ENCODE measurements at regions not wholly inside any gene's neighbourhood (a gene's known extent, or its start where the extent isn't known, plus 50 kb on each side); places are given as distances from the start of the nearest gene placed in this dataset.

DNA sequence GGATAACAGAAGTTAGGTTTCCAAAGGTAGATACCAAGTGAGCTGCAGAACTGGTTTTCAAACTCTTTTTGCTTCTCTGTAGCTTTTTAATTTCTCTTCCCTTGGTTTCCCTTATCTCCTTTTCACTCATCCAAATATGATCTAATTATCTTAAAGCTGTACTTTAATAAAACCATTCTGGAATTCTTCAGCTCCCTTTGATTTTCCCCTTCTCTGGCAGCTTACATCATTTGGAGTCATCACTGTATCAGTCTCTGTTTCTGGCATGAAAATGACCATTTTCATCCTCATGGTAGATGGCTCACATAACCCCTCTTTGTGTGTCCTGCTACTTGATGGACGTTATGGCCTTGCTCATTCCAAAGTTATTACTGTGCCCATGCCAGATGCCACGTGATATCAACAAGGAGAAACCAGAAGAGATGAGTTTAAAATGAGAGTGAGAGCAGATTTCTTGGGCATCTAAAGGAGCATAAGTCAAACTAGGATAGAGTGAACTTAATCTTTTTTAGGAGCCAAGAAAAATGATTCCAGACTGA is 620.2 kb downstream of the QKI start:
- DNase-seq (ENCODE audit: low spot score in 2 of 2): no peak
- TF ChIP-seq, protein P1, sequence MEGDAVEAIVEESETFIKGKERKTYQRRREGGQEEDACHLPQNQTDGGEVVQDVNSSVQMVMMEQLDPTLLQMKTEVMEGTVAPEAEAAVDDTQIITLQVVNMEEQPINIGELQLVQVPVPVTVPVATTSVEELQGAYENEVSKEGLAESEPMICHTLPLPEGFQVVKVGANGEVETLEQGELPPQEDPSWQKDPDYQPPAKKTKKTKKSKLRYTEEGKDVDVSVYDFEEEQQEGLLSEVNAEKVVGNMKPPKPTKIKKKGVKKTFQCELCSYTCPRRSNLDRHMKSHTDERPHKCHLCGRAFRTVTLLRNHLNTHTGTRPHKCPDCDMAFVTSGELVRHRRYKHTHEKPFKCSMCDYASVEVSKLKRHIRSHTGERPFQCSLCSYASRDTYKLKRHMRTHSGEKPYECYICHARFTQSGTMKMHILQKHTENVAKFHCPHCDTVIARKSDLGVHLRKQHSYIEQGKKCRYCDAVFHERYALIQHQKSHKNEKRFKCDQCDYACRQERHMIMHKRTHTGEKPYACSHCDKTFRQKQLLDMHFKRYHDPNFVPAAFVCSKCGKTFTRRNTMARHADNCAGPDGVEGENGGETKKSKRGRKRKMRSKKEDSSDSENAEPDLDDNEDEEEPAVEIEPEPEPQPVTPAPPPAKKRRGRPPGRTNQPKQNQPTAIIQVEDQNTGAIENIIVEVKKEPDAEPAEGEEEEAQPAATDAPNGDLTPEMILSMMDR (IDR thresholded peaks at IDR 0.05): no peak
- TF ChIP-seq POLR2A (IDR thresholded peaks at IDR 0.05) (no peak), EP300 (IDR thresholded peaks at IDR 0.05) (no peak)
- H3K4me1 ChIP-seq: no peaks in the 10 kb centered on the region
- H3K4me3 ChIP-seq: no peak overlapping the region
- H3K36me3 ChIP-seq: no peaks in the 10 kb centered on the region
- 18 to 41% methylated on average over 2 of the region's 2 CpGs for whole genome bisulfite sequencing, 2 donors
- peak overlapping the region in 1 of 4 donors; percentile 55 for H3K27ac ChIP-seq
- H3K9me3 ChIP-seq: no peaks in the 10 kb centered on the region
- no peaks in the 10 kb centered on the region for H3K27me3 ChIP-seq

DNA sequence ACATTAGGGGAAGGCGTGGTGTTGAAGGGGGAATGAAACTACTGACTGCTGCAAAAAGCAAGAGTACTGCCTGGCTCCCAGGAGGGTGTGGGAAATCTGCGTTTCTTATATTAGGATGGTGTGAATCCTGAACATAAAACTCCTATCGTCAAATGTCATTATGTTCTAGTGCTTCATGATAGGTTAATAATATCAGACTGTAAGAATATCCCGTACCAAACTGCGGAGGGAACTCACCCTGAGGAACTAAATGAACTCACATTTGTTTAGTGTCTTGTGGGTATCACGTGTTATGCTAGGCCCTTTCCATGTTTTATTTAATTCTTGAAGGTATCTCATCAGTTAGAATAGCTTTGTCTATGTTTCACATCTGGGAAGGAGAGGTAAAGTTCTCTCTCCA is 610.7 kb downstream of the QKI start:
- 82 to 88% methylated on average over 6 of the region's 6 CpGs for WGBS, 2 donors
- Histone ChIP-seq H3K4me3 (no peak overlapping the region), H3K27ac (no peak overlapping the region), H3K4me1 (peaks cover 0 to 11% (median 0%) of the 10 kb centered on the region in 4 donors), H3K36me3 (no peaks in the 10 kb centered on the region), H3K9me3 (no peaks in the 10 kb centered on the region), H3K27me3 (no peaks in the 10 kb centered on the region)
- DNase-seq (ENCODE audit: low spot score in 2 of 2): no peak
- no peak for TF ChIP-seq POLR2A (IDR thresholded peaks at IDR 0.05)

DNA sequence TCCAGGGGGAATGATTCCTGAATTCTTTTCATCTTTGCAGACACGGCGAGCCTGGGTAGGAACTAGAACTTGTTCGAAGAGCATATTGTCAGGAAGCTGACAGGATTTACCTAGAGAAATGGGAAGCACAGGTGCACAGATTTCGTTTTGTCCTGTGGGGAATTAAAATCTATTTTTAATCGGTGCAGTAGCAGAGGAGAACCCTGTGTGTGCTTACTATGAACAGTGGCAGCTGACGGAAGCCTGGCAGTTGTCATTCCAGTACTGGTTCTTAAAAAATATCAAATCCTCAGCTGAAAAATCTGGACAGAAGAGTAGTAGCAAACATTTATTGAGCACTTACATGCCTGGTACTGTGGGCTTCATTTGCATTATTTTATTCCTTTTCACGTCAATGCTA is 609.0 kb downstream of the QKI start:
- peaks cover 0 to 11% (median 0%) of the 10 kb centered on the region in 4 donors for H3K4me1 ChIP-seq
- no peak for DNase-seq (ENCODE audit: low spot score in 2 of 2)
- H3K4me3 ChIP-seq: no peak overlapping the region
- H3K36me3 ChIP-seq: no peaks in the 10 kb centered on the region
- no peak for TF ChIP-seq EP300 (IDR thresholded peaks at IDR 0.05)
- TF ChIP-seq, protein P1 (IDR thresholded peaks at IDR 0.05): no peak
- no peak for TF ChIP-seq POLR2A (IDR thresholded peaks at IDR 0.05)
- H3K9me3 ChIP-seq: no peaks in the 10 kb centered on the region
- WGBS, 2 donors: 81 to 85% methylated on average over 7 of the region's 7 CpGs
- no peaks in the 10 kb centered on the region for H3K27me3 ChIP-seq
- no peak overlapping the region for H3K27ac ChIP-seq

DNA sequence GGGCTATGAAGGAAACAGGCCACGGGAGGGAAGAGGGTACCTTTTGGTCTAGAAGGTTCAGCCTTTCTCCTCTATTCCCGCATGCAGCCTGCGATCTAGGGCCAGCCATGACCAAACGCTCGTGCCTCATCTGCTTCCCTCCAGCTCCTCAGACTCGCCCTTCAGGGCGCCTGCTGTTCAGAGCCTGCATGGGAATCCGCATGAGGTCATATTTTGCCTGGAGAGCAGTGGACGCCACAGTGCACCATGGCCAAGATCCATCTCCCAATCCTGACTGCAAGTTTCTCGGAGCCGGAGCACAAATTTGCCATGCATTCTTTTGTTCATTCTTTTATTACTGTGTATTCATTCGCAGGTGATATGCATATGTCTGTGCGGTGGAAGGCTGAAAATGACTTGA is 608.1 kb downstream of the QKI start:
- Histone ChIP-seq H3K27ac (no peak overlapping the region), H3K4me3 (no peak overlapping the region), H3K36me3 (no peaks in the 10 kb centered on the region), H3K4me1 (peaks cover 0 to 13% (median 0%) of the 10 kb centered on the region in 4 donors), H3K27me3 (no peaks in the 10 kb centered on the region), H3K9me3 (no peaks in the 10 kb centered on the region)
- 66 to 69% methylated on average over 13 of the region's 13 CpGs for WGBS, 2 donors
- TF ChIP-seq, protein P1 (IDR thresholded peaks at IDR 0.05): no peak
- no peak for TF ChIP-seq EP300 (IDR thresholded peaks at IDR 0.05)
- no peak for DNase-seq (ENCODE audit: low spot score in 2 of 2)

DNA sequence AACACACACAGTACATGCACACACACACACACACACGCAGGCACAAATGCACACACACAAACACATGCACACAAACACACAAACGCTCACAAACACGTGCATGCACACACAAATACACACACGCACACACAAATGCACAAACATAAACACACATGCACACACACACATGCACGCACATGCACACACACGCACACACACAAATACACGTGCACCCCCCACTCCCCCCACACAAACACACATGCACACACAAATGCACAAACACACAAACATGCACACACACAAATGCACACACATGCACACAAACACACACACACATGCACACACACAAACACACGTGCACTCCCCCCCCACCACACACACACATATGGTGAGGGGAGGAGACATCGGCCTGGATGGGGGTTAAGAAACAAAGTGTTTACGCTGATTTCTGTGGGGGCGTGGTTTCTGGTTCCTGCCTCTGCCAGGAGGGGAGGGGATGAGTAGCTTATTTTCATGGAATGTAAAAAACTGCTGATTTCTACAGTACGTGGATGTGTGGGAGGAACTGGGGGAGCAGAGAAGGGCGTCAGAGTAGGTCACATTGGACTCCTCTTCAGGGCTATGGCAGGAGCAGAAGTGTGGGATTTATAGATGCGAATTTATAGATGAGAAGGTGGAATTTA is 607.2 kb downstream of the QKI start:
- no peaks in the 10 kb centered on the region for H3K9me3 ChIP-seq
- WGBS, 2 donors: 47 to 50% methylated on average over 14 of the region's 14 CpGs
- no peak for DNase-seq (ENCODE audit: low spot score in 2 of 2)
- peaks cover 0 to 13% (median 0%) of the 10 kb centered on the region in 4 donors for H3K4me1 ChIP-seq
- H3K4me3 ChIP-seq: no peak overlapping the region
- H3K27ac ChIP-seq: no peak overlapping the region
- no peaks in the 10 kb centered on the region for H3K36me3 ChIP-seq
- TF ChIP-seq EP300 (IDR thresholded peaks at IDR 0.05) (no peak), POLR2A (IDR thresholded peaks at IDR 0.05) (no peak)
- TF ChIP-seq, protein P1 (IDR thresholded peaks at IDR 0.05): no peak
- no peaks in the 10 kb centered on the region for H3K27me3 ChIP-seq

Measured in tibial nerve (tissue), 4 donors.